H1 (cell line): ENCODE measurements at regions not wholly inside any gene's neighbourhood (a gene's known extent, or its start where the extent isn't known, plus 50 kb on each side); places are given as distances from the start of the nearest gene placed in this dataset.

Source experiments
- BRCA1 ChIP-seq: IDR thresholded peaks from 2 replicates; pipeline ENCODE4 v1.6.1; 2012; ENCODE audit warnings: low read depth, low read length, improper control_type of control experiment
- CHD2 ChIP-seq: IDR thresholded peaks from 2 replicates; pipeline ENCODE4 v1.6.1; 2012; ENCODE audit warnings: low read length, improper control_type of control experiment
- RBBP5 ChIP-seq: IDR thresholded peaks from 2 replicates; pipeline ENCODE4 v1.7.1; 2012; ENCODE audit warnings: low read depth, mild to moderate bottlenecking, inconsistent platforms, low read length, moderate library complexity, borderline replicate concordance
- TF ChIP-seq, protein P1 (sequence below): fragments of 300-600 bp; sonication (generic); IDR thresholded peaks from 2 replicates; pipeline ENCODE4 v1.7.1; 2012; ENCODE audit warnings: low read length, moderate library complexity, mild to moderate bottlenecking, inconsistent platforms; ENCODE audit not compliant: insufficient replicate concordance

DNA sequence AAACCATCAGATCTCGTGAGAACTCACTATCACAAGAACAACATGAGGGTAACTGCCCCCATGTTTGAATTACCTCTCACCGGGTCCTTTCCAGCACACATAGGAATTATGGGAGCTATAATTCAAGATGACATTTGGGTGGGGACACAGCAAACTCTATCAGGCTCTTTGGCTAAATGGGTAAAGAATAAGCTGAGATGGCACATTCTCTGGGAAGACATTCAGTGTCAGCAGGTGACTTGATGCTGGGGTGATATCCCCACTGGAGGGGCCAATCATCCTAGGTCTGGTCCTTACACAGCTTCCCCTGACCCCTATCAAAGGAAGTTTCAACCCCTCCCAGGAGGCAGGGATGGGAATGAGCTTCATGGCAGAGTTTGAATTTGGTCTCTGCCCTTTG lies 664.0 kb upstream of the EEF2KMT start (continued):
- TF ChIP-seq, protein P1, sequence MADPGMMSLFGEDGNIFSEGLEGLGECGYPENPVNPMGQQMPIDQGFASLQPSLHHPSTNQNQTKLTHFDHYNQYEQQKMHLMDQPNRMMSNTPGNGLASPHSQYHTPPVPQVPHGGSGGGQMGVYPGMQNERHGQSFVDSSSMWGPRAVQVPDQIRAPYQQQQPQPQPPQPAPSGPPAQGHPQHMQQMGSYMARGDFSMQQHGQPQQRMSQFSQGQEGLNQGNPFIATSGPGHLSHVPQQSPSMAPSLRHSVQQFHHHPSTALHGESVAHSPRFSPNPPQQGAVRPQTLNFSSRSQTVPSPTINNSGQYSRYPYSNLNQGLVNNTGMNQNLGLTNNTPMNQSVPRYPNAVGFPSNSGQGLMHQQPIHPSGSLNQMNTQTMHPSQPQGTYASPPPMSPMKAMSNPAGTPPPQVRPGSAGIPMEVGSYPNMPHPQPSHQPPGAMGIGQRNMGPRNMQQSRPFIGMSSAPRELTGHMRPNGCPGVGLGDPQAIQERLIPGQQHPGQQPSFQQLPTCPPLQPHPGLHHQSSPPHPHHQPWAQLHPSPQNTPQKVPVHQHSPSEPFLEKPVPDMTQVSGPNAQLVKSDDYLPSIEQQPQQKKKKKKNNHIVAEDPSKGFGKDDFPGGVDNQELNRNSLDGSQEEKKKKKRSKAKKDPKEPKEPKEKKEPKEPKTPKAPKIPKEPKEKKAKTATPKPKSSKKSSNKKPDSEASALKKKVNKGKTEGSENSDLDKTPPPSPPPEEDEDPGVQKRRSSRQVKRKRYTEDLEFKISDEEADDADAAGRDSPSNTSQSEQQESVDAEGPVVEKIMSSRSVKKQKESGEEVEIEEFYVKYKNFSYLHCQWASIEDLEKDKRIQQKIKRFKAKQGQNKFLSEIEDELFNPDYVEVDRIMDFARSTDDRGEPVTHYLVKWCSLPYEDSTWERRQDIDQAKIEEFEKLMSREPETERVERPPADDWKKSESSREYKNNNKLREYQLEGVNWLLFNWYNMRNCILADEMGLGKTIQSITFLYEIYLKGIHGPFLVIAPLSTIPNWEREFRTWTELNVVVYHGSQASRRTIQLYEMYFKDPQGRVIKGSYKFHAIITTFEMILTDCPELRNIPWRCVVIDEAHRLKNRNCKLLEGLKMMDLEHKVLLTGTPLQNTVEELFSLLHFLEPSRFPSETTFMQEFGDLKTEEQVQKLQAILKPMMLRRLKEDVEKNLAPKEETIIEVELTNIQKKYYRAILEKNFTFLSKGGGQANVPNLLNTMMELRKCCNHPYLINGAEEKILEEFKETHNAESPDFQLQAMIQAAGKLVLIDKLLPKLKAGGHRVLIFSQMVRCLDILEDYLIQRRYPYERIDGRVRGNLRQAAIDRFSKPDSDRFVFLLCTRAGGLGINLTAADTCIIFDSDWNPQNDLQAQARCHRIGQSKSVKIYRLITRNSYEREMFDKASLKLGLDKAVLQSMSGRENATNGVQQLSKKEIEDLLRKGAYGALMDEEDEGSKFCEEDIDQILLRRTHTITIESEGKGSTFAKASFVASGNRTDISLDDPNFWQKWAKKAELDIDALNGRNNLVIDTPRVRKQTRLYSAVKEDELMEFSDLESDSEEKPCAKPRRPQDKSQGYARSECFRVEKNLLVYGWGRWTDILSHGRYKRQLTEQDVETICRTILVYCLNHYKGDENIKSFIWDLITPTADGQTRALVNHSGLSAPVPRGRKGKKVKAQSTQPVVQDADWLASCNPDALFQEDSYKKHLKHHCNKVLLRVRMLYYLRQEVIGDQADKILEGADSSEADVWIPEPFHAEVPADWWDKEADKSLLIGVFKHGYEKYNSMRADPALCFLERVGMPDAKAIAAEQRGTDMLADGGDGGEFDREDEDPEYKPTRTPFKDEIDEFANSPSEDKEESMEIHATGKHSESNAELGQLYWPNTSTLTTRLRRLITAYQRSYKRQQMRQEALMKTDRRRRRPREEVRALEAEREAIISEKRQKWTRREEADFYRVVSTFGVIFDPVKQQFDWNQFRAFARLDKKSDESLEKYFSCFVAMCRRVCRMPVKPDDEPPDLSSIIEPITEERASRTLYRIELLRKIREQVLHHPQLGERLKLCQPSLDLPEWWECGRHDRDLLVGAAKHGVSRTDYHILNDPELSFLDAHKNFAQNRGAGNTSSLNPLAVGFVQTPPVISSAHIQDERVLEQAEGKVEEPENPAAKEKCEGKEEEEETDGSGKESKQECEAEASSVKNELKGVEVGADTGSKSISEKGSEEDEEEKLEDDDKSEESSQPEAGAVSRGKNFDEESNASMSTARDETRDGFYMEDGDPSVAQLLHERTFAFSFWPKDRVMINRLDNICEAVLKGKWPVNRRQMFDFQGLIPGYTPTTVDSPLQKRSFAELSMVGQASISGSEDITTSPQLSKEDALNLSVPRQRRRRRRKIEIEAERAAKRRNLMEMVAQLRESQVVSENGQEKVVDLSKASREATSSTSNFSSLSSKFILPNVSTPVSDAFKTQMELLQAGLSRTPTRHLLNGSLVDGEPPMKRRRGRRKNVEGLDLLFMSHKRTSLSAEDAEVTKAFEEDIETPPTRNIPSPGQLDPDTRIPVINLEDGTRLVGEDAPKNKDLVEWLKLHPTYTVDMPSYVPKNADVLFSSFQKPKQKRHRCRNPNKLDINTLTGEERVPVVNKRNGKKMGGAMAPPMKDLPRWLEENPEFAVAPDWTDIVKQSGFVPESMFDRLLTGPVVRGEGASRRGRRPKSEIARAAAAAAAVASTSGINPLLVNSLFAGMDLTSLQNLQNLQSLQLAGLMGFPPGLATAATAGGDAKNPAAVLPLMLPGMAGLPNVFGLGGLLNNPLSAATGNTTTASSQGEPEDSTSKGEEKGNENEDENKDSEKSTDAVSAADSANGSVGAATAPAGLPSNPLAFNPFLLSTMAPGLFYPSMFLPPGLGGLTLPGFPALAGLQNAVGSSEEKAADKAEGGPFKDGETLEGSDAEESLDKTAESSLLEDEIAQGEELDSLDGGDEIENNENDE, result no peak
- TF ChIP-seq BRCA1 (no peak), RBBP5 (no peak), CHD2 (no peak)
- TF ChIP-seq, all 59 proteins: peak for 0
